HepG2 (cell line): ENCODE measurements at regions not wholly inside any gene's neighbourhood (a gene's known extent, or its start where the extent isn't known, plus 50 kb on each side); places are given as distances from the start of the nearest gene placed in this dataset.
"Not testable (repeated sequence)": the region's sequence is repeated elsewhere in the genome, so short reads cannot be mapped to it uniquely, and the experiment has no call there.

Experiments
- ATAC-seq: fragments of 200-7000 bp; cut with Tn5 transposase; 3 replicates; pipeline ENCODE4 v1.9.1; 2020; ENCODE audit warnings: mild to moderate bottlenecking, moderate library complexity
- BruUV-seq: library from RNA; stranded (reverse); fragments of 400-500 nt; replicated peaks from 2 replicates; lab custom pipeline; 2021; lab: Mats Ljungman, UMichigan
- CTCF ChIA-PET: fragments of 300-600 bp; formaldehyde crosslinking; extraction: SDS; loops from one replicate; lab custom pipeline; 2021; ENCODE audit warnings: low total read pairs, inconsistent platforms, low intra/inter-chr PET ratio; lab: Yijun Ruan, JAX
- POLR2A ChIA-PET: fragments of 350-600 bp; sonication (Branson Sonifier 250); formaldehyde crosslinking; loops from one replicate; lab custom pipeline; 2020; ENCODE audit warnings: antibody characterized with exemption, inconsistent platforms; lab: Yijun Ruan, JAX
- DNase-seq: peaks from one replicate; pipeline ENCODE4 v3.0.0-alpha.2; 2015; ENCODE audit warnings: low spot score
- FAIRE-seq: peaks from 3 replicates; lab custom pipeline; 2011; peaks lifted over from hg19 to GRCh38; lab: Jason Lieb, UNC
- H2AFZ ChIP-seq: one replicate; pipeline ENCODE4 v1.6.1; 2011; ENCODE audit warnings: low read length, inconsistent platforms
- H3K27ac ChIP-seq: fragments of 300-600 bp; 3 replicates; pipeline ENCODE4 v1.8.0; 2011; ENCODE audit warnings: mixed run types, mild to moderate bottlenecking, mixed read lengths, low read length, inconsistent platforms; ENCODE audit not compliant: insufficient read depth; ENCODE audit errors: extremely low read length
- H3K27me3 ChIP-seq, 2 experiments: fragments of 200-600 bp in 1 of 2; 2 replicates in 1 of 2; 3 replicates in 1 of 2; pipeline versions ENCODE4 v1.6.0 to v1.8.0; 2011; ENCODE audit warnings: low read length in 2 of 2, mild to moderate bottlenecking in 2 of 2, moderate library complexity in 2 of 2, inconsistent platforms in 1 of 2; ENCODE audit not compliant: insufficient read depth in 2 of 2, control insufficient read depth in 1 of 2
- H3K36me3 ChIP-seq, 2 experiments: fragments of 200-600 bp in 1 of 2; replicated peaks in 1 of 2; 2 replicates in 1 of 2; 3 replicates in 1 of 2; pipeline versions ENCODE4 v1.5.1 to v1.8.0; 2011; ENCODE audit warnings: low read length in 2 of 2, inconsistent platforms in 1 of 2; ENCODE audit not compliant: insufficient read depth in 2 of 2, control insufficient read depth in 1 of 2
- H3K4me1 ChIP-seq: 2 replicates; pipeline ENCODE4 v1.5.1; 2012; ENCODE audit warnings: low read length, inconsistent platforms; ENCODE audit not compliant: insufficient read depth
- H3K4me2 ChIP-seq: 2 replicates; pipeline ENCODE4 v1.6.0; 2011; ENCODE audit warnings: low read depth, low read length, inconsistent platforms
- H3K4me3 ChIP-seq, 3 experiments: fragments of 200-600 bp in 1 of 3; sonication (generic), shearing (Covaris generic) in 1 of 3; replicated peaks in 1 of 3; 2 replicates each; pipeline ENCODE4 v1.5.1; 2011 to 2016; ENCODE audit warnings: low read length in 3 of 3, inconsistent platforms in 2 of 3, low read depth in 2 of 3, mild to moderate bottlenecking in 2 of 3, control low read depth in 1 of 3, mixed read lengths in 1 of 3; ENCODE audit not compliant: insufficient read depth in 1 of 3
- H3K79me2 ChIP-seq: one replicate; pipeline ENCODE4 v1.6.1; 2011; ENCODE audit warnings: low read length, inconsistent platforms; ENCODE audit not compliant: insufficient read depth
- H3K9ac ChIP-seq: 2 replicates; pipeline ENCODE4 v1.6.0; 2011; ENCODE audit warnings: mild to moderate bottlenecking, low read depth, low read length, inconsistent platforms; ENCODE audit not compliant: insufficient read depth
- H3K9me3 ChIP-seq: 2 replicates; pipeline ENCODE4 v1.5.1; 2012; ENCODE audit warnings: mild to moderate bottlenecking, low read length
- H4K20me1 ChIP-seq: 2 replicates; pipeline ENCODE4 v1.6.0; 2011; ENCODE audit warnings: inconsistent platforms, mild to moderate bottlenecking, low read length, moderate library complexity; ENCODE audit not compliant: insufficient read depth
- WGBS: methylation state at CpG from one replicate; pipeline ENCODE4 v1.1.6; 2017; ENCODE audit warnings: low lambda C conversion rate; 5-methylcytosine and 5-hydroxymethylcytosine counted together
- in situ Hi-C: cut with HindIII; loops from 2 replicates; pipeline ENCODE4 v1.10.0; 2017; ENCODE audit warnings: low pct_unique_long_range_greater_than_20kb; ENCODE audit not compliant: extremely low pct_ligation_motif_present
- intact Hi-C: fragments of 100-400 bp; cut with micrococcal nuclease; formaldehyde crosslinking; loops from one replicate; pipeline ENCODE4 v1.10.0; 2022; ENCODE audit not compliant: unreplicated experiment

GRCh38 chr13:52288891-52289290 lies 117.1 kb downstream of the THSD1 start:
- H3K9ac ChIP-seq, H4K20me1 ChIP-seq, H3K4me2 ChIP-seq, DNase-seq, CTCF ChIA-PET, H3K36me3 ChIP-seq, H3K4me3 ChIP-seq, POLR2A ChIA-PET, ATAC-seq, H2AFZ ChIP-seq, BruUV-seq, H3K4me1 ChIP-seq, H3K27me3 ChIP-seq, in situ Hi-C loops, H3K79me2 ChIP-seq, FAIRE-seq, intact Hi-C loops, H3K27ac ChIP-seq, H3K9me3 ChIP-seq: not testable (repeated sequence)
- no CpG with 5 or more reads among the region's 6 CpGs for WGBS

- H3K9me3 ChIP-seq, intact Hi-C loops, H3K4me1 ChIP-seq, DNase-seq, POLR2A ChIA-PET, FAIRE-seq, H3K9ac ChIP-seq, H3K4me3 ChIP-seq, BruUV-seq, H3K4me2 ChIP-seq, H4K20me1 ChIP-seq, H2AFZ ChIP-seq, H3K27me3 ChIP-seq, CTCF ChIA-PET, in situ Hi-C loops, H3K36me3 ChIP-seq, H3K27ac ChIP-seq, H3K79me2 ChIP-seq, ATAC-seq: not testable (repeated sequence)
- 15% methylated on average over 2 of the region's 2 CpGs for WGBS
Measured at GRCh38 chr13:52281387-52281786, 122.0 kb upstream of the NEK3 start.

- intact Hi-C loops, H3K9me3 ChIP-seq, H3K27me3 ChIP-seq, BruUV-seq, CTCF ChIA-PET, DNase-seq, in situ Hi-C loops, H3K4me2 ChIP-seq, H3K4me1 ChIP-seq, H3K4me3 ChIP-seq, H3K36me3 ChIP-seq, POLR2A ChIA-PET, ATAC-seq, FAIRE-seq, H4K20me1 ChIP-seq, H3K9ac ChIP-seq, H3K27ac ChIP-seq, H3K79me2 ChIP-seq, H2AFZ ChIP-seq: not testable (repeated sequence)
- 33% methylated on average over 1 of the region's 1 CpG for WGBS
Measured at GRCh38 chr13:52279408-52279807, 120.0 kb upstream of the NEK3 start.

GRCh38 chr13:52254299-52254698 lies 94.9 kb upstream of the NEK3 start:
- H3K79me2 ChIP-seq, in situ Hi-C loops, CTCF ChIA-PET, H3K4me3 ChIP-seq, ATAC-seq, POLR2A ChIA-PET, intact Hi-C loops, DNase-seq, H3K4me1 ChIP-seq, BruUV-seq, H3K36me3 ChIP-seq, H2AFZ ChIP-seq, H3K27me3 ChIP-seq, FAIRE-seq, H3K9ac ChIP-seq, H3K9me3 ChIP-seq, H3K4me2 ChIP-seq, H3K27ac ChIP-seq, H4K20me1 ChIP-seq: not testable (repeated sequence)
- 82% methylated on average over 15 of the region's 24 CpGs for WGBS
